Suppressor macrophage (primary cell): ENCODE measurements at regions not wholly inside any gene's neighbourhood (a gene's known extent, or its start where the extent isn't known, plus 50 kb on each side); places are given as distances from the start of the nearest gene placed in this dataset.

Experiments
- DNase-seq, 4 experiments: peaks; one replicate each; pipeline ENCODE4 v3.0.0-alpha.2; 2020 to 2022

DNA sequence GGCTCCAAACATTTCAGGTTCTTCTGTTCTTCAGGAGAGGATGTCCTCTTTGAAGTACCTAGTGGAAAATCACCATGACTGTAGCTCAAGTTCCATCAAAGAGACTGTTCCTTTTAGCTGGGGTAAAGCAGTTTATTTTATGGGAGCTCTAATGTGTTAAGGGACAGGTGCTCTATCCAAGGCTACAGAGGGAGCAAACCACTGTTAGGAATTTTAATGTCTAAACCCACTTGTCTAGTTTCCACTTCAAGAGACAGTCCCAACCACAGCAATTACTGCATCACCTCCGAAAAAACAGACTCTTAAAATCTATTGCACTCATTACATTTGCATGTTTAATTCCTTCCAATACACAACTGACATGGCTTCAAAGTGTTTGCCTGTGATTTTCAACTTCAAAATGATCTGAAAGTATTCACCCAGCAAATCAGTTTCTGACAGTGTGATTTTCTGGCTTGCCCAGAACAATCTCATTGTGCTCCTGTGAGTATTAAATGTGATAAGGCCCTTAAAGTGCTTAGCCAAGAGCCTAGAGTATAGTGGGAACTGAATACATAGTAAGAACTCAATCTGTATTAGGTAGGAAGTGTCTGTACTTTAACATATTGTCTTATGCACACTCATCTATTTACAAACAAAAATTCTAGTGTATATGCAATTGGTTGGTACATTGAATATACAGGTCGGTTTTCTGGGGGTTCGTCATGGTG, 266.5 kb upstream of the CCDC54 start:
- no peak for DNase-seq

- DNase-seq = no peak
Measured at GRCh38 chr3:107111872-107112271, 265.4 kb upstream of the CCDC54 start.

DNA sequence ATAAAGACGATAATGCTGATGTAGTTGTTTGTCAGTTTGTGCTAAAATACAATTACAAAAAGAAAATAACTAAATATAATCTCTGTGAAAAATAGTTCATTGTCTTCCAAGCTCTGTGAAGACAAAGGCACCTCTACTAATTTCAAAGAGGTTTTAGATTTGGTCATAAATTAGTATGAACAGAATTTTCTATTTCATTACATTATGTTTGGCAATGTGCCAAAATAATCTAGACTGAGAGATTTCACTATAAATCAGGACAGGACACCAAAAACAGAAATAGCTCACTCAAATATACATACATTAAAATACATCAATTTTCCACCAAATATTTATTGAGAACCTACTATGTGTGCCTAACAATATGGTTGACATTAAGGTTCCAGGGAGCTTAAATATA, 264.9 kb upstream of the CCDC54 start:
- peak in 1 of 4 experiments; percentile 1 for DNase-seq

DNA sequence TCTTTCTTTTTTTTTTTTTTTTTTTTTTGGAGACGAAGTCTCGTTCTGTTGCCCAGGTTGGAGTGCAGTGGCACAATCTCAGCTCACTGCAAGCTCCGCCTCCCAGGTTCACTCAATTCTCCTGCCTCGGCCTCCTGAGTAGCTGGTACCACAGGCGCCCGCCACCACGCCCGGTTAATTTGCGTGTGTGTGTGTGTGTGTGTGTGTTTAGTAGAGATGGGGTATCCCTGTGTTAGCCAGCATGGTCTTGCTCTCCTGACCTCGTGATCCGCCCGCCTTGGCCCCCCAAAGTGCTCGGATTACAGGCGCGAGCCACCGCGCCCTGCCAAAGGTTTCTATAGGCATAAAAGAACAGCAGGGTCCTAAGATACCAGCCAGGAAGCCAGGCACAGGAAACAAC, 261.0 kb upstream of the CCDC54 start:
- no peak for DNase-seq

DNA sequence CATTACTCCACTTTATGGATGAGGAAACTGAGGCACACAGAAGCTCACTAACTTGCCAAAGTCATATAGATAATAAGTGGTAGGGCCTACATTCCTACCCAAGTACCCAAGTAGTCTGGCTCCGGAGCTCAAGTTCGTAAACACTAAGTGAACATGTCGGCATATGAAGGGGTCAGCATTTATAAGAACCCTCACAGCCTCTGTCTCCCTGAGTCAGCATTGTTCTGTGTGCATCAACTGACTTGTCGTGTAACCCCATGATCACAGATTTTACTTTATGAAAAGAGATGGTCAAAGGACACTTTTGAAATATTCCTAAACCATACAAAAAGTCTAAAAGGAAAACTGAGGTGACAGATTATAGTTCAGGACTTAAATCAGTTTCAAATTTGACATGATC, 260.1 kb upstream of the CCDC54 start:
- no peak for DNase-seq

- peak; percentile 9 to 31 (median 28) for DNase-seq
Measured at GRCh38 chr3:107117922-107118536, 259.2 kb upstream of the CCDC54 start.

DNA sequence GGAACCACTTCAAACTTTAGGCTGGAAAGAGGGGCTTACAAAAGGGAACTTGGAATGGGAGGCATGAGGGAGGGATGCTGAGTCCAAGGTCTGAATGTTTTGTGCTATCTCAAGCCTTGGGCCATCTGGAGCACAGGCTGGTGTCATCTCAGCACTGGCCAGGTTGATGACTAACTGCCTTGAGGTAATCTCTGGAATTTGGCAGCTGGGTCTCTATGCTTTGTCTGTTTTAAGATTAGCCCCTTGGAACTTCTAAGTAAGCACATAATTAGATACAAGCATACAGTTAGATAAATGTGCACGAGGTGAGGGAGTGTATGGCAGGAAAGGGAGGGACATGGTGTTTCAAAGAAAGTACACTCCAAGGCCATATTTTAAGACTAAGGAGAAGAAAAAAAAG, 252.4 kb upstream of the CCDC54 start:
- DNase-seq = no peak

- DNase-seq = no peak
Measured at GRCh38 chr3:107128946-107129345, 248.3 kb upstream of the CCDC54 start.

GRCh38 chr3:107130089-107130700, 247.0 kb upstream of the CCDC54 start:
- DNase-seq = no peak

- DNase-seq = no peak
Measured at GRCh38 chr3:107132674-107133073, 244.6 kb upstream of the CCDC54 start.

DNA sequence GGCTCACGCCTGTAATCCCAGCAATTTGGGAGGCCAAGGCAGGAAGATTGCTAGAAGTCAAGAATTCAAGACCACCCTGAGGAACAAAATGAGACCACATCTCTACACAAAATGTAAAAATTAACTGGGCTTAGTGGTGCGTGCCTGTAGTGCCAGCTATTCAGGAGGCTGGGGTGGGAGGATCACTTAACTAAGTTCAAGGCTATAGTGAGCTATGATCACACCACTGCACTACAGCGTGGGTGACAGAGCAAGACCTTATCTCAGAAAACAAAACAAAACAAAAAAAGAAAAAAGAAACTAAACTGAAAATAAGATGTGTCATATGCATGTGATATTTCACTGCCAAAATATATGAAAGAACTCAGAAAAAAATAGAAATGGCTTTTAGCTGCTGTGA, 243.3 kb upstream of the CCDC54 start:
- no peak for DNase-seq

DNA sequence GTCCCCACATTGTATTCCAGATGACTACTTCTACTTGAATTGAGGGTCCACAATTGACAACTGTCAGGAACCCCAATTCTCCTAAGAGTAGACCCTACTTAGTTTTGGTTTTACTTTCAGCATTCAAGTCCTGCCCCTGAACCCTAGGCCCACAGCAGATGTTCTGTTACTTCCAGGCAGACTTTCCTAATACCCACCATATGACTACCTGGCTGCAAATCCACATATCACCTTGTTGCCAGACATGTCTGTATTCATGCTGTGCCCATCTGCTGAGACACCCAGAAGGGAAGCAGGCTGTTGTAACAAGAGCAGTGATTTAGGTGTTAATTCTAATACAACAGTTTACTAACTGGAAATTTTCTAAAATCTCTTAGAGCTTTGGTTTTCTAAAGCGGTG, 235.1 kb upstream of the CCDC54 start:
- DNase-seq = no peak

GRCh38 chr3:107142786-107143575, 234.3 kb upstream of the CCDC54 start:
- no peak for DNase-seq

- no peak for DNase-seq
Measured at GRCh38 chr3:107150675-107151074, 226.6 kb upstream of the CCDC54 start.

- no peak for DNase-seq
Measured at GRCh38 chr3:107153981-107154380, 223.3 kb upstream of the CCDC54 start.

GRCh38 chr3:107172411-107172810, 204.8 kb upstream of the CCDC54 start:
- DNase-seq = no peak

GRCh38 chr3:107184375-107184774, 192.9 kb upstream of the CCDC54 start:
- no peak for DNase-seq

- no peak for DNase-seq
Measured at GRCh38 chr3:107188262-107188661, 189.0 kb upstream of the CCDC54 start.

DNA sequence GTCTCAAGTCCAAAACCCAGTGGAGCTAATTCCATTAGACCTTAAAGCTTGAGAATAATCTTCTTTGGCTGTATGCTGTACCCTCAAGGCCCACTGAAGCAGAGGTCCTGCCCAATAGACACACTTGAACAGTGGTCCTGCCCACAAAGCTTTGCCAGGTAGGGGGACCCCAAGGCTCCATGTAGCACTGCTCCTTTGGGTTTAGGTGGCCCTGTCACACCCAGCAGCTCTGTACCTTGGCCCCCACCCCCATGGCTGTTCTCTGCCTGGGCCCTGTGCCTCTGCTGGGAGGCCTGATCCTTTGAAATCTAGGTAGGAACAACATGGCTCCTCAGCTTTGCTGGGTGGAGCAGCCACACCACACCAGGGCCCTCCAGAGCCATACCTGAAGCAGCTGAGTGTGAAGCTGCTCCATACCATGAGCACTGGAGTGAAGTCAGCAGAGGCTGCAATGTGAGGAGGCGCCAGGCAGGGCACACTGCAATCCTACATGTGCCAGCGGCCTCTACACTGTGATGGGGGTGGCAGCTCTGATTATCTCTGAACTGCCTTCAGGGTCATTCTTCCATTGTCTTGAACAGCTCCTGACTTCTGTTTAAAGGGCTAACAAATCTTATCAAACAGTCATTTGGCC, 188.0 kb upstream of the CCDC54 start:
- DNase-seq = no peak

GRCh38 chr3:107193116-107193515, 184.1 kb upstream of the CCDC54 start:
- no peak for DNase-seq

DNA sequence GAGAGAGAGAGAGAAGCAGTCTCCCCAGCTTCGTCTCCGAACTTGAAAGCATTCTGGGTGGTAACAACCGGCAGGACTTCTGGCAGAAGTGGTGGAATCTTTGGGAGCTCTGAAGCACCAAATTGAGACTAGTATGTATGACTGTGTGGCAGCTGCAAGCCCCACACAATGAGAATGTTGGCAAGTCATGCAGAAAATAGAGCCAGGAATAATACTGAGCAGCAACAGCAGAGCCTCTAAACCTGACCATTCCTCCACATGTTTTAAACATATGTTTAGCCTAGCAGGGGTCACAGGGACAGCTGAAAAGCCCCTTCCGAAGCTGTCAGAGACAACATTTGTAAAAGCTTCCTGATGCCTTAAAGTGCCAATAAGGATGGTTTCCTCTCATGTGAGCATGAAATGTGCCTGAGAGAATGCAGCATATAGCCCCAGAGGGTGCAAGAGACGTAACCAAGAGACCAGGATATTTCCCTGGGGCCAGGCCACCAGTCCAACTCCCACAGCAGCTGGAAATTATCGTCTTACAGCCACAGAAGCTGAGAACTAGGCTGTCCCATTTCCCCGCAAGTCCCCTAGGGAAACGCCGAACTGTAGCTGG, 178.6 kb upstream of the CCDC54 start:
- DNase-seq = no peak

DNA sequence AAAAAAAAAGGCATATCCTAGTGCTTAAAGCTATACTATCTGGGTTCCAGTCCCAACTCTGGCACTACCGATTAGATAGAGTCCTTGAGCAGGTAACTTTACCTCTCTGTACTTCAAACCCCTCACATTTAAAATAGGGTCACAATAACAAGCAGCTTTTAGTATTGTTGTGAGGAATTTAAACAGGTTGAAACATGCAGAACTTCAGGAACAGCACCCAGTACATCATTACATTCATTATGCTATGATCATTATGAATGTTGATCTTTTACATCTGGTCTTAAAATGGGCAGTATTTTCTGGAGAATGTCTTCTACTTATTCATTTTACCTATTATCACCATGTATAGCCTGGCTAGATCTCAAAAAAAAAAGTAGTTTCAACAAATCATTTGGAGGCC, 176.1 kb upstream of the CCDC54 start:
- no peak for DNase-seq
